H1 (cell line): ENCODE measurements at regions not wholly inside any gene's neighbourhood (a gene's known extent, or its start where the extent isn't known, plus 50 kb on each side); places are given as distances from the start of the nearest gene placed in this dataset.

ENCODE experiments used
- CTCF ChIA-PET: fragments of 300-600 bp; sonication (Branson Sonifier 250); formaldehyde crosslinking; loops from one replicate; lab custom pipeline; 2021; ENCODE audit not compliant: partially characterized antibody; lab: Charles Lee
- POLR2A ChIA-PET: fragments of 300-600 bp; sonication (Branson Sonifier 250); formaldehyde crosslinking; loops from one replicate; lab custom pipeline; 2021; ENCODE audit warnings: inconsistent platforms; ENCODE audit not compliant: partially characterized antibody; lab: Charles Lee
- DNase-seq, 2 experiments: peaks; one replicate each; pipeline versions ENCODE4 v3.0.0 to v3.0.0-alpha.2; 2010 to 2022; ENCODE audit warnings: low spot score in 2 of 2, low read depth in 1 of 2, mixed read lengths in 1 of 2
- FAIRE-seq: peaks from 2 replicates; lab custom pipeline; 2011; peaks lifted over from hg19 to GRCh38; lab: Jason Lieb, UNC
- H2AFZ ChIP-seq: 2 replicates; pipeline ENCODE4 v1.8.1; 2012; ENCODE audit warnings: low read length, inconsistent platforms
- H2AK5ac ChIP-seq: 2 replicates; pipeline ENCODE4 v1.6.1; 2013; ENCODE audit warnings: low read depth, low read length
- H2BK120ac ChIP-seq: replicated peaks from 2 replicates; pipeline ENCODE3; 2013; ENCODE audit warnings: low read depth, low read length, inconsistent platforms
- H2BK12ac ChIP-seq: 2 replicates; pipeline ENCODE4 v1.6.1; 2013; ENCODE audit warnings: low read depth, low read length
- H2BK15ac ChIP-seq: 2 replicates; pipeline ENCODE4 v1.6.1; 2013; ENCODE audit warnings: low read length
- H2BK20ac ChIP-seq: 2 replicates; pipeline ENCODE4 v1.6.1; 2013; ENCODE audit warnings: low read length
- H2BK5ac ChIP-seq: 2 replicates; pipeline ENCODE4 v1.6.1; 2013; ENCODE audit warnings: low read depth, low read length
- H3K14ac ChIP-seq: 2 replicates; pipeline ENCODE4 v1.6.1; 2013; ENCODE audit warnings: inconsistent platforms; ENCODE audit not compliant: insufficient read length
- H3K18ac ChIP-seq: 2 replicates; pipeline ENCODE4 v1.6.1; 2013; ENCODE audit warnings: low read length; ENCODE audit errors: extremely low read depth
- H3K23ac ChIP-seq: 2 replicates; pipeline ENCODE4 v1.6.1; 2013; ENCODE audit warnings: inconsistent platforms; ENCODE audit not compliant: insufficient read length
- H3K23me2 ChIP-seq: 2 replicates; pipeline ENCODE4 v1.6.1; 2013; ENCODE audit warnings: low read depth, low read length
- H3K27ac ChIP-seq: 2 replicates; pipeline ENCODE4 v1.6.1; 2011; ENCODE audit warnings: low read depth, low read length, inconsistent platforms
- H3K27me3 ChIP-seq, 4 experiments: replicated peaks in 1 of 4; 1 replicate in 1 of 4; 2 replicates in 3 of 4; pipeline versions ENCODE4 v1.6.1 to v1.8.1; 2011 to 2013; ENCODE audit warnings: low read length in 3 of 4, mild to moderate bottlenecking in 3 of 4, inconsistent platforms in 2 of 4, mixed read lengths in 2 of 4, moderate library complexity in 1 of 4; ENCODE audit not compliant: control insufficient read depth in 3 of 4, insufficient read depth in 3 of 4; ENCODE audit errors: extremely low read depth in 1 of 4
- H3K36me3 ChIP-seq, 4 experiments: 2 replicates each; pipeline versions ENCODE4 v1.6.1 to v1.8.1; 2011 to 2013; ENCODE audit warnings: mild to moderate bottlenecking in 4 of 4, low read length in 3 of 4, moderate library complexity in 2 of 4, control low read depth in 1 of 4, inconsistent platforms in 1 of 4; ENCODE audit not compliant: insufficient read depth in 4 of 4, control insufficient read depth in 2 of 4
- H3K4ac ChIP-seq: replicated peaks from 2 replicates; pipeline ENCODE3; 2013; ENCODE audit warnings: low read length, low read depth, mixed read lengths, inconsistent platforms; ENCODE audit not compliant: insufficient read length
- H3K4me1 ChIP-seq, 4 experiments: replicated peaks in 1 of 4; 1 replicate in 1 of 4; 2 replicates in 3 of 4; pipeline versions ENCODE4 v1.6.1 to v1.8.1; 2011 to 2013; ENCODE audit warnings: low read length in 3 of 4, inconsistent platforms in 2 of 4, mixed read lengths in 1 of 4; ENCODE audit not compliant: insufficient read depth in 4 of 4, control insufficient read depth in 3 of 4
- H3K4me2 ChIP-seq, 2 experiments: 2 replicates each; pipeline versions ENCODE4 v1.6.1 to v1.8.1; 2011 to 2013; ENCODE audit warnings: low read depth in 2 of 2, low read length in 2 of 2, control low read depth in 1 of 2, inconsistent platforms in 1 of 2, mild to moderate bottlenecking in 1 of 2; ENCODE audit not compliant: insufficient read depth in 1 of 2
- H3K4me3 ChIP-seq, 4 experiments: fragments of 200-600, 300-600 bp in 1 of 4; sonication (generic), shearing (Covaris generic), sonication (Bioruptor Twin) in 1 of 4; 2 replicates each; pipeline versions ENCODE4 v1.5.1 to v1.8.1; 2011 to 2016; ENCODE audit warnings: low read length in 4 of 4, low read depth in 3 of 4, control low read depth in 2 of 4, inconsistent platforms in 2 of 4, mild to moderate bottlenecking in 2 of 4, mixed read lengths in 1 of 4, moderate library complexity in 1 of 4; ENCODE audit not compliant: insufficient read depth in 2 of 4; ENCODE audit errors: extremely low read depth in 1 of 4
- H3K56ac ChIP-seq: replicated peaks from 2 replicates; pipeline ENCODE3; 2013; ENCODE audit warnings: low read depth, mild to moderate bottlenecking, mixed read lengths, low read length, inconsistent platforms; ENCODE audit not compliant: insufficient read length
- H3K79me1 ChIP-seq: 2 replicates; pipeline ENCODE4 v1.6.1; 2013; ENCODE audit warnings: low read depth, low read length, control low read depth
- H3K79me2 ChIP-seq, 2 experiments: 2 replicates each; pipeline versions ENCODE4 v1.6.1 to v1.8.1; 2012 to 2013; ENCODE audit warnings: low read length in 2 of 2, mild to moderate bottlenecking in 2 of 2, inconsistent platforms in 1 of 2; ENCODE audit not compliant: insufficient read depth in 2 of 2, control insufficient read depth in 1 of 2
- H3K9ac ChIP-seq, 4 experiments: replicated peaks in 1 of 4; 1 replicate in 1 of 4; 2 replicates in 3 of 4; pipeline versions ENCODE4 v1.6.1 to v1.8.1; 2011 to 2013; ENCODE audit warnings: low read depth in 3 of 4, low read length in 3 of 4, control low read depth in 2 of 4, mild to moderate bottlenecking in 2 of 4, moderate library complexity in 2 of 4, inconsistent platforms in 1 of 4; ENCODE audit errors: extremely low read depth in 1 of 4
- H3K9me3 ChIP-seq, 2 experiments: 2 replicates each; pipeline versions ENCODE4 v1.6.1 to v1.8.1; 2012 to 2013; ENCODE audit warnings: mild to moderate bottlenecking in 2 of 2, moderate library complexity in 2 of 2, control low read depth in 1 of 2, inconsistent platforms in 1 of 2, low read depth in 1 of 2, low read length in 1 of 2, mixed read lengths in 1 of 2; ENCODE audit not compliant: insufficient read depth in 2 of 2
- H4K20me1 ChIP-seq, 2 experiments: replicated peaks in 1 of 2; 2 replicates each; pipeline versions ENCODE3 to v1.8.1; 2011 to 2013; ENCODE audit warnings: inconsistent platforms in 2 of 2, low read length in 2 of 2, mild to moderate bottlenecking in 1 of 2; ENCODE audit not compliant: insufficient read depth in 2 of 2, control insufficient read depth in 1 of 2
- H4K5ac ChIP-seq: 2 replicates; pipeline ENCODE4 v1.6.1; 2013; ENCODE audit warnings: low read length, low read depth, mixed read lengths, inconsistent platforms; ENCODE audit not compliant: insufficient read length
- H4K8ac ChIP-seq: 2 replicates; pipeline ENCODE4 v1.8.0; 2013; ENCODE audit warnings: mild to moderate bottlenecking, moderate library complexity, low read length, inconsistent platforms; ENCODE audit not compliant: insufficient read depth; ENCODE audit errors: extremely low read depth
- H4K91ac ChIP-seq: replicated peaks from 2 replicates; pipeline ENCODE3; 2013; ENCODE audit warnings: low read length, mixed read lengths, inconsistent platforms; ENCODE audit not compliant: insufficient read length
- WGBS, 2 experiments: shearing (Covaris generic) in 1 of 2; methylation state at CpG; one replicate each; pipeline versions ENCODE4 v1.1.6 to v1.1.7; 2013 to 2015; ENCODE audit warnings: low lambda C conversion rate in 2 of 2, mixed read lengths in 2 of 2, inconsistent platforms in 1 of 2, low coverage in 1 of 2, missing lambda C conversion rate in 1 of 2; ENCODE audit not compliant: insufficient replicate concordance in 2 of 2, insufficient coverage in 1 of 2, insufficient read length in 1 of 2; ENCODE audit errors: extremely low coverage in 1 of 2, missing lambda C conversion rate in 1 of 2; 5-methylcytosine and 5-hydroxymethylcytosine counted together
- TF ChIP-seq, protein P1 (sequence below): fragments of 300-600 bp; sonication (generic); IDR thresholded peaks from 2 replicates; pipeline ENCODE4 v1.7.1; 2012; ENCODE audit warnings: low read length, moderate library complexity, mild to moderate bottlenecking, inconsistent platforms; ENCODE audit not compliant: insufficient replicate concordance

- POLR2A ChIA-PET: no interaction called here
- Histone ChIP-seq H4K8ac (no peak overlapping the region), H4K91ac (no peak overlapping the region), H2BK12ac (no peak overlapping the region), H3K4ac (no peak overlapping the region), H3K23me2 (no peaks in the 10 kb centered on the region), H3K36me3 (no peaks in the 10 kb centered on the region), H2AK5ac (no peak overlapping the region), H3K27ac (no peak overlapping the region), H3K56ac (no peak overlapping the region), H3K27me3 (no peaks in the 10 kb centered on the region), H3K9ac (no peak overlapping the region), H3K4me1 (no peaks in the 10 kb centered on the region), H4K20me1 (no peaks in the 10 kb centered on the region), H2BK5ac (no peak overlapping the region), H3K14ac (no peak overlapping the region), H3K79me1 (no peaks in the 10 kb centered on the region), H2AFZ (no peak overlapping the region), H4K5ac (no peak overlapping the region), H2BK120ac (no peak overlapping the region), H3K4me3 (no peak overlapping the region), H2BK20ac (no peak overlapping the region), H3K18ac (no peak overlapping the region), H2BK15ac (no peak overlapping the region), H3K9me3 (no peaks in the 10 kb centered on the region), H3K79me2 (no peaks in the 10 kb centered on the region), H3K23ac (no peak overlapping the region), H3K4me2 (no peak overlapping the region)
- DNase-seq (no peak), FAIRE-seq (no peak)
- CTCF ChIA-PET: no interaction called here
- WGBS, 2 experiments: 91% methylated on average over 2 of the region's 2 CpGs; no CpG with 5 or more reads in 1 of the 2 experiments
- TF ChIP-seq, protein P1, sequence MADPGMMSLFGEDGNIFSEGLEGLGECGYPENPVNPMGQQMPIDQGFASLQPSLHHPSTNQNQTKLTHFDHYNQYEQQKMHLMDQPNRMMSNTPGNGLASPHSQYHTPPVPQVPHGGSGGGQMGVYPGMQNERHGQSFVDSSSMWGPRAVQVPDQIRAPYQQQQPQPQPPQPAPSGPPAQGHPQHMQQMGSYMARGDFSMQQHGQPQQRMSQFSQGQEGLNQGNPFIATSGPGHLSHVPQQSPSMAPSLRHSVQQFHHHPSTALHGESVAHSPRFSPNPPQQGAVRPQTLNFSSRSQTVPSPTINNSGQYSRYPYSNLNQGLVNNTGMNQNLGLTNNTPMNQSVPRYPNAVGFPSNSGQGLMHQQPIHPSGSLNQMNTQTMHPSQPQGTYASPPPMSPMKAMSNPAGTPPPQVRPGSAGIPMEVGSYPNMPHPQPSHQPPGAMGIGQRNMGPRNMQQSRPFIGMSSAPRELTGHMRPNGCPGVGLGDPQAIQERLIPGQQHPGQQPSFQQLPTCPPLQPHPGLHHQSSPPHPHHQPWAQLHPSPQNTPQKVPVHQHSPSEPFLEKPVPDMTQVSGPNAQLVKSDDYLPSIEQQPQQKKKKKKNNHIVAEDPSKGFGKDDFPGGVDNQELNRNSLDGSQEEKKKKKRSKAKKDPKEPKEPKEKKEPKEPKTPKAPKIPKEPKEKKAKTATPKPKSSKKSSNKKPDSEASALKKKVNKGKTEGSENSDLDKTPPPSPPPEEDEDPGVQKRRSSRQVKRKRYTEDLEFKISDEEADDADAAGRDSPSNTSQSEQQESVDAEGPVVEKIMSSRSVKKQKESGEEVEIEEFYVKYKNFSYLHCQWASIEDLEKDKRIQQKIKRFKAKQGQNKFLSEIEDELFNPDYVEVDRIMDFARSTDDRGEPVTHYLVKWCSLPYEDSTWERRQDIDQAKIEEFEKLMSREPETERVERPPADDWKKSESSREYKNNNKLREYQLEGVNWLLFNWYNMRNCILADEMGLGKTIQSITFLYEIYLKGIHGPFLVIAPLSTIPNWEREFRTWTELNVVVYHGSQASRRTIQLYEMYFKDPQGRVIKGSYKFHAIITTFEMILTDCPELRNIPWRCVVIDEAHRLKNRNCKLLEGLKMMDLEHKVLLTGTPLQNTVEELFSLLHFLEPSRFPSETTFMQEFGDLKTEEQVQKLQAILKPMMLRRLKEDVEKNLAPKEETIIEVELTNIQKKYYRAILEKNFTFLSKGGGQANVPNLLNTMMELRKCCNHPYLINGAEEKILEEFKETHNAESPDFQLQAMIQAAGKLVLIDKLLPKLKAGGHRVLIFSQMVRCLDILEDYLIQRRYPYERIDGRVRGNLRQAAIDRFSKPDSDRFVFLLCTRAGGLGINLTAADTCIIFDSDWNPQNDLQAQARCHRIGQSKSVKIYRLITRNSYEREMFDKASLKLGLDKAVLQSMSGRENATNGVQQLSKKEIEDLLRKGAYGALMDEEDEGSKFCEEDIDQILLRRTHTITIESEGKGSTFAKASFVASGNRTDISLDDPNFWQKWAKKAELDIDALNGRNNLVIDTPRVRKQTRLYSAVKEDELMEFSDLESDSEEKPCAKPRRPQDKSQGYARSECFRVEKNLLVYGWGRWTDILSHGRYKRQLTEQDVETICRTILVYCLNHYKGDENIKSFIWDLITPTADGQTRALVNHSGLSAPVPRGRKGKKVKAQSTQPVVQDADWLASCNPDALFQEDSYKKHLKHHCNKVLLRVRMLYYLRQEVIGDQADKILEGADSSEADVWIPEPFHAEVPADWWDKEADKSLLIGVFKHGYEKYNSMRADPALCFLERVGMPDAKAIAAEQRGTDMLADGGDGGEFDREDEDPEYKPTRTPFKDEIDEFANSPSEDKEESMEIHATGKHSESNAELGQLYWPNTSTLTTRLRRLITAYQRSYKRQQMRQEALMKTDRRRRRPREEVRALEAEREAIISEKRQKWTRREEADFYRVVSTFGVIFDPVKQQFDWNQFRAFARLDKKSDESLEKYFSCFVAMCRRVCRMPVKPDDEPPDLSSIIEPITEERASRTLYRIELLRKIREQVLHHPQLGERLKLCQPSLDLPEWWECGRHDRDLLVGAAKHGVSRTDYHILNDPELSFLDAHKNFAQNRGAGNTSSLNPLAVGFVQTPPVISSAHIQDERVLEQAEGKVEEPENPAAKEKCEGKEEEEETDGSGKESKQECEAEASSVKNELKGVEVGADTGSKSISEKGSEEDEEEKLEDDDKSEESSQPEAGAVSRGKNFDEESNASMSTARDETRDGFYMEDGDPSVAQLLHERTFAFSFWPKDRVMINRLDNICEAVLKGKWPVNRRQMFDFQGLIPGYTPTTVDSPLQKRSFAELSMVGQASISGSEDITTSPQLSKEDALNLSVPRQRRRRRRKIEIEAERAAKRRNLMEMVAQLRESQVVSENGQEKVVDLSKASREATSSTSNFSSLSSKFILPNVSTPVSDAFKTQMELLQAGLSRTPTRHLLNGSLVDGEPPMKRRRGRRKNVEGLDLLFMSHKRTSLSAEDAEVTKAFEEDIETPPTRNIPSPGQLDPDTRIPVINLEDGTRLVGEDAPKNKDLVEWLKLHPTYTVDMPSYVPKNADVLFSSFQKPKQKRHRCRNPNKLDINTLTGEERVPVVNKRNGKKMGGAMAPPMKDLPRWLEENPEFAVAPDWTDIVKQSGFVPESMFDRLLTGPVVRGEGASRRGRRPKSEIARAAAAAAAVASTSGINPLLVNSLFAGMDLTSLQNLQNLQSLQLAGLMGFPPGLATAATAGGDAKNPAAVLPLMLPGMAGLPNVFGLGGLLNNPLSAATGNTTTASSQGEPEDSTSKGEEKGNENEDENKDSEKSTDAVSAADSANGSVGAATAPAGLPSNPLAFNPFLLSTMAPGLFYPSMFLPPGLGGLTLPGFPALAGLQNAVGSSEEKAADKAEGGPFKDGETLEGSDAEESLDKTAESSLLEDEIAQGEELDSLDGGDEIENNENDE: no peak
Measured at GRCh38 chr3:80676261-80676660, 908.5 kb upstream of the ROBO1 start.
